Esophagus squamous epithelium (tissue), 4 donors: ENCODE measurements at regions not wholly inside any gene's neighbourhood (a gene's known extent, or its start where the extent isn't known, plus 50 kb on each side); places are given as distances from the start of the nearest gene placed in this dataset.

Experiments
- POLR2A ChIP-seq, 4 donors: fragments of 450-650 bp; IDR thresholded peaks; one replicate each; pipeline ENCODE4 v1.6.1; 2017; ENCODE audit warnings: antibody characterized with exemption in 4 of 4, mild to moderate bottlenecking in 4 of 4, moderate library complexity in 3 of 4
- TF ChIP-seq, protein P1 (sequence below), 6 experiments: fragments of 450-650 bp in 4 of 6; fragments of 200-600 bp in 2 of 6; sonication (generic) in 2 of 6; IDR thresholded peaks; one replicate each; pipeline ENCODE4 v1.5.1; 2016 to 2019; ENCODE audit warnings: antibody characterized with exemption in 6 of 6, mild to moderate bottlenecking in 4 of 6, moderate library complexity in 4 of 6

DNA sequence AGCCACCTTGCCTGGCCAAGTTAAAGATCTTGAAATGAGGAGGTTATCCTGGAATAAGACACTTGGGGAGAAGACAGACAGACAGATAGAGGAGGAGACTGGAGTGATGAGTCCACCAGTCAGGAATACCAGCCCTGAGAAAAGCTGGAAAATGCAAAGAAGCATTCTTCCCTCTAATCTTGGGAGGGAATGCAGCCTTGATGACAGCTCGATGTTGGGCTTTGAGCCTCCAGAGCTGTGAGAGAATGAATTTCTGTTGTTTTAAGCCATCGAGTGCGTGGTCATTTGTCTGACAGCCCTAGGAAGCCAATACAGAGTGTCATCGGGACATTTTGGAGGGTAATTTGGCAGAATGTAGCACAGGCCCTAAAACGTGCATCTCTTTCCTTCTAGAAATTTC lies 199.1 kb upstream of the IER5L start:
- TF ChIP-seq, protein P1, sequence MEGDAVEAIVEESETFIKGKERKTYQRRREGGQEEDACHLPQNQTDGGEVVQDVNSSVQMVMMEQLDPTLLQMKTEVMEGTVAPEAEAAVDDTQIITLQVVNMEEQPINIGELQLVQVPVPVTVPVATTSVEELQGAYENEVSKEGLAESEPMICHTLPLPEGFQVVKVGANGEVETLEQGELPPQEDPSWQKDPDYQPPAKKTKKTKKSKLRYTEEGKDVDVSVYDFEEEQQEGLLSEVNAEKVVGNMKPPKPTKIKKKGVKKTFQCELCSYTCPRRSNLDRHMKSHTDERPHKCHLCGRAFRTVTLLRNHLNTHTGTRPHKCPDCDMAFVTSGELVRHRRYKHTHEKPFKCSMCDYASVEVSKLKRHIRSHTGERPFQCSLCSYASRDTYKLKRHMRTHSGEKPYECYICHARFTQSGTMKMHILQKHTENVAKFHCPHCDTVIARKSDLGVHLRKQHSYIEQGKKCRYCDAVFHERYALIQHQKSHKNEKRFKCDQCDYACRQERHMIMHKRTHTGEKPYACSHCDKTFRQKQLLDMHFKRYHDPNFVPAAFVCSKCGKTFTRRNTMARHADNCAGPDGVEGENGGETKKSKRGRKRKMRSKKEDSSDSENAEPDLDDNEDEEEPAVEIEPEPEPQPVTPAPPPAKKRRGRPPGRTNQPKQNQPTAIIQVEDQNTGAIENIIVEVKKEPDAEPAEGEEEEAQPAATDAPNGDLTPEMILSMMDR (IDR thresholded peaks at IDR 0.05) = no peak
- TF ChIP-seq POLR2A (IDR thresholded peaks at IDR 0.05) = no peak
